SK-MEL-5 (cell line): ENCODE measurements at regions not wholly inside any gene's neighbourhood (a gene's known extent, or its start where the extent isn't known, plus 50 kb on each side); places are given as distances from the start of the nearest gene placed in this dataset.
"Not testable (repeated sequence)": the region's sequence is repeated elsewhere in the genome, so short reads cannot be mapped to it uniquely, and the experiment has no call there.

Experiments
- DNase-seq: peaks from one replicate; pipeline ENCODE4 v3.0.0-alpha.2; 2016; ENCODE audit warnings: low read depth, low spot score
- in situ Hi-C: cut with HindIII; loops from 2 replicates; pipeline ENCODE4 v1.10.0; 2016; ENCODE audit warnings: low sequenced_read_pairs, high pct_unique_total_duplicates, low pct_unique_long_range_greater_than_20kb

DNA sequence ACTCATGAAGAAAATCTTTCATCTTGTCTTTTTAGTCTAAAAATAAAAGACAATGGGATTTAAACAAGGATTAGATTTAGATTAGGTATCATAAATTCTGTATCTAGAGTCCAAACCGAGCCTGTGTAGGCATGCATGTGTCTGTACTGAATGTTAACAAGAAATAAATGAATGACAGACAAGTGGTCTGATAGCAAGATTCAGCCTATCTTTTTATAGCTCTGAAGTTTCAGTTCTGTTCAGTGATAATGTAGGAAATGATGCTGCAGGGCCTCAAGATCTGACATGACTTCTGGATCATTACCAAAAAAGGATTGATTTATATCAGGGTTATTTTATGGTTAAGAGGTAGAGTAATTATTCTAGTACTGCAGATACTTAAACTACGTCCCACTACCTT, 137.0 kb upstream of the ATP5MC3 start:
- no peak for DNase-seq
- in situ Hi-C loops = no loop called here

- in situ Hi-C loops = no loop called here
- DNase-seq = no peak
These were observed 136.2 kb upstream of the ATP5MC3 start for GRCh38 chr2:175317751-175318150.

GRCh38 chr2:175312137-175312536, 130.6 kb upstream of the ATP5MC3 start:
- in situ Hi-C loops = no loop called here

GRCh38 chr2:175310813-175311504, 129.4 kb upstream of the ATP5MC3 start:
- DNase-seq = no peak
- in situ Hi-C loops = no loop called here

More at GRCh38 chr2:175312137-175312536, 130.6 kb upstream of the ATP5MC3 start:
- DNase-seq = no peak

DNA sequence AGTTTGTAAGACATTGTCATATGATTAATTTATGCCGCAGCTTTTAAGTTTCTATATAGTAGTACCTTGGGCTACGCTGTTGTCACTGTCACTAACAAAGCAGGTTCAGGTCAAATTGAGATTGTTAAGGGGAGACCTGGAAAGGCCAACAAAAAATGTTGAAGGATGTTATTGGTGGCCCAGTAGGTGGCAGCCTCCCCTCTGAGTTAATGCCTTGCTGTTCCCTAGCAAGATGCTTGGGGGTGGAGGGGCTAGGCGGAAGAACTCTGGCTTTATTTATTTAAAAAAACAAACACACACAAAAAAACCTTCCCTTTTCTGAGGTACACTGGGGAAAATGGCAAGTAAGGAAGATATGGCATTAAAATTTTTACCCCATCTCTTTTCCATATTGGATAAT, 128.3 kb upstream of the ATP5MC3 start:
- in situ Hi-C loops = no loop called here
- DNase-seq = peak; percentile 64

GRCh38 chr2:175308005-175308404, 126.5 kb upstream of the ATP5MC3 start:
- in situ Hi-C loops = no loop called here
- no peak for DNase-seq

GRCh38 chr2:175304541-175304940, 123.0 kb upstream of the ATP5MC3 start:
- in situ Hi-C loops = no loop called here
- no peak for DNase-seq

- no peak for DNase-seq
- in situ Hi-C loops = no loop called here
These were observed 112.3 kb upstream of the ATP5MC3 start for GRCh38 chr2:175293776-175294175.

- in situ Hi-C loops = no loop called here
These were observed 111.7 kb upstream of the ATP5MC3 start for GRCh38 chr2:175293195-175293594.

GRCh38 chr2:175282886-175283285, 101.4 kb upstream of the ATP5MC3 start:
- DNase-seq = no peak
- in situ Hi-C loops = no loop called here

More at GRCh38 chr2:175293195-175293594, 111.7 kb upstream of the ATP5MC3 start:
- DNase-seq = no peak

DNA sequence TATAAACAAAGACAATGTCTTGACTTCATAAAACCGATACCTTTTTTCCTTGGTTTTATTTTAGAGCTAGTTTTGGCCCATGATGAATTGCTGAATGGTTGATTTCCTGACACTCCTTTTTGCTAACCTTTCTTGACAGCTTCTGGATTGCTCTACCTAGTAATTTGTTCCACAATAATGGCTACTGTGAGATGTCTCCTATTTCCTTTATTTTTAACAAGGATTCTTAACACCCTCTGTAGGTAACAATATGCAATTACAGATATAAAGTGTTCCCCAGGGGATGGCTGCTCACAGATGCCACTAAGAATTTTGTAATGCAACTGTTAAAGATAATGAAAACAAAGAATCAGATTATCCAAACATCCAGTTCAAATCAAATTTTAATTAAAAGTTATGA, 100.8 kb upstream of the ATP5MC3 start:
- DNase-seq = peak; percentile 72
- in situ Hi-C loops = no loop called here

- no peak for DNase-seq
- in situ Hi-C loops = no loop called here
These were observed 96.3 kb upstream of the ATP5MC3 start for GRCh38 chr2:175277772-175278171.

DNA sequence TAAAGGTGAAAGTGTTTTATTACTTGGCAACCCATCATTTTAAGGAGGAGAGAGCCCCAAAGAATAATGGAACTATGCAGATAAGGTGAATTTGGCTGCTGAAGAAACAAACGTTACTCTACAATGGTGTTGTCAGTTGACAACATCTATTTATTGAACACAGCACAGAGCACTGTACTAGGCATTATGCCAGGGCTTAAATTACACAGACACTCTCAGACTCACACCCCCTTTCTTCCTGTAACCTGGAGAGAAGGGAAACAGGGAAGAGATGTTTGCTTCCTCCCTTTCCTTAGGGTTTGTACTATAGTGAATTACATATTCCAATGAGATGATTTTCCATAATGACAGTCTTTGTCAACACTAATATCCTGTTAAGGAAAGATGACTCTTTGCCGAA, 94.0 kb upstream of the ATP5MC3 start:
- no peak for DNase-seq
- in situ Hi-C loops = no loop called here

- no peak for DNase-seq
- in situ Hi-C loops = no loop called here
These were observed 77.7 kb upstream of the ATP5MC3 start for GRCh38 chr2:175259164-175259563.

- DNase-seq = no peak
- in situ Hi-C loops = no loop called here
These were observed 75.5 kb upstream of the ATP5MC3 start for GRCh38 chr2:175256806-175257585.

DNA sequence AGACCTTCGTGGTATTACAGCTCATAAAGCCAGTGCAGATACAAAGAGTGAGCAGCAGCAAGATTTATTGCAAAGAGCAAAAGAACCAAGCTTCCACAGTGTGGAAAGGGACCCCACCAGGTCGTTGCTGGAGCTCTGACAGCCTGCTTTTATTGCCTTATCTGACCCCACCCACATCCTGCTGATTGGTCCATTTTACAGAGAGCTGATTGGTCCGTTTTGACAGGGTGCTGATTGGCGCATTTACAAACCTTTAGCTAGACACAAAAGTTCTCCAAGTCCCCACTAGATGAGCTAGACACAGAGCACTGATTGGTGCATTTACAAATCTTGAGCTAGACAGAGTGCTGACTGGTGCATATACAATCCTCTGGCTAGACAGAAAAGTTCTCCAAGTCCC, 74.9 kb upstream of the ATP5MC3 start:
- DNase-seq, in situ Hi-C loops: not testable (repeated sequence)

- DNase-seq = peak; percentile 28
- in situ Hi-C loops = no loop called here
These were observed 72.4 kb upstream of the ATP5MC3 start for GRCh38 chr2:175253871-175254270.

- in situ Hi-C loops = no loop called here
- peak; percentile 55 for DNase-seq
These were observed 70.0 kb upstream of the ATP5MC3 start for GRCh38 chr2:175251425-175252041.

DNA sequence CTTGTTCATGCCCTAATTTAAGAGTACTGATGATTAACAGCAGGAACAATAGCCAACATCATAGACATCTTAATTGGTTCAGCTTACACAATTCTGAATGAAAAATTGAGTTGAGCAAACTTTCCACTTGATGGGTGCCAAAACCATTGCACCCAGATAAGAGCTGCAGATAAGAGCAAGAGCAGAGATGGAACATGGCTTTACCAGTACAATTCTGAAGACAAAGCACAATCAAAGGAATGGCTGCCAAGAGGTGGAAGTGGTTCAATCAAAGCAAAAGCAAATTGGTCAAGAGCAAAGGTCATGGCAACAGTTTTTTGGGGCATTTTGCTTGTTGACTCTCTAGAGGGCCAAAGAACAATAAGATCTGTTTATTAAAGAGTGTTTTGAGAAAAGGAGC, 65.6 kb upstream of the ATP5MC3 start:
- in situ Hi-C loops = no loop called here
- no peak for DNase-seq
